NT2/D1 (cell line): ENCODE measurements at regions not wholly inside any gene's neighbourhood (a gene's known extent, or its start where the extent isn't known, plus 50 kb on each side); places are given as distances from the start of the nearest gene placed in this dataset.

Experiments used
- DNase-seq: peaks from one replicate; pipeline ENCODE4 v3.0.0-alpha.2; 2011; ENCODE audit warnings: low read depth, low spot score
- H3K27me3 ChIP-seq: 2 replicates; pipeline ENCODE4 v1.6.0; 2011; ENCODE audit warnings: mild to moderate bottlenecking; ENCODE audit not compliant: insufficient read length, insufficient read depth
- H3K36me3 ChIP-seq: 2 replicates; pipeline ENCODE4 v1.6.1; 2011; ENCODE audit warnings: mild to moderate bottlenecking, low read length, mixed read lengths; ENCODE audit not compliant: insufficient read depth, insufficient read length
- H3K4me1 ChIP-seq: 2 replicates; pipeline ENCODE4 v1.5.1; 2011; ENCODE audit not compliant: insufficient read depth, insufficient read length
- H3K4me3 ChIP-seq: 2 replicates; pipeline ENCODE4 v1.5.1; 2011; ENCODE audit warnings: low read depth; ENCODE audit not compliant: insufficient read length
- H3K9ac ChIP-seq: 2 replicates; pipeline ENCODE4 v1.6.0; 2011; ENCODE audit warnings: low read depth; ENCODE audit not compliant: insufficient read length
- H3K9me3 ChIP-seq: 2 replicates; pipeline ENCODE4 v1.5.1; 2011; ENCODE audit warnings: mild to moderate bottlenecking, low read length; ENCODE audit not compliant: insufficient read depth
- SUZ12 ChIP-seq: IDR thresholded peaks from 2 replicates; pipeline ENCODE4 v1.6.1; 2011; ENCODE audit not compliant: insufficient read length, insufficient read depth; ENCODE audit errors: extremely low read depth
- YY1 ChIP-seq: IDR thresholded peaks from 2 replicates; pipeline ENCODE4 v1.6.1; 2011; ENCODE audit not compliant: insufficient read length, insufficient read depth
- ZNF274 ChIP-seq: IDR thresholded peaks from 2 replicates; pipeline ENCODE4 v1.6.1; 2011; ENCODE audit warnings: mild to moderate bottlenecking, low read depth, low read length

DNA sequence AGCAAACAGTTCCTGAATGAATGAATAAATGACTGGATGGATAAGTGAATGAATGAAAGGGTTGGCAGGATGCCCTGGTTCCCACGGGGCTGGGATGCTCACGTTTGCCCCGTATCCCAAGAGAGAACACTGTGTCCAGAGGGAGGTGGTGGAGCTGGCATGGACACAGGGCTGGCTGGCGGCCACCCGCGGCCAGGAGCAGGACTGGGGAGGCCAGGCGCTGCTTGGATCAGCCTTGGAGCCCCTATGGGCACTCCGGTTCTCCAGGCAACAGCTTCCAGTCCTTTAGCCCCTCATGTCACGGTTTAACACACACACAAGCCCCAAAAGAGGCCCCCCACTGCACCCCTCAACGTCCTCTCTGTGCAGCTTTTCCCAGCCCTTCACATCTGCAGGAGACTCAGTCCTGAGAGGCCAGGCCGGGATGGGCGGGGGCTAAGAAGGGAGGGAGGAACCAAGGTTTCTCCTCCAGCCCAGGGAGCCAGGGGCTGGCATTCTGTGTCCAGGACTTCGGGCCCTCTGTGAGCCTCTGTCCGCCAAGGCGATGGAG is 86.0 kb upstream of the ALDH1L1 start:
- no peak for DNase-seq
- TF ChIP-seq YY1 (no peak), SUZ12 (no peak), ZNF274 (no peak)
- H3K27me3 ChIP-seq: no peaks in the 10 kb centered on the region
- H3K36me3 ChIP-seq: no peaks in the 10 kb centered on the region
- peak overlapping the region; percentile 60 for H3K4me3 ChIP-seq
- peaks cover 13% of the 10 kb centered on the region for H3K4me1 ChIP-seq
- H3K9ac ChIP-seq: peak overlapping the region; percentile 88
- no peaks in the 10 kb centered on the region for H3K9me3 ChIP-seq

DNA sequence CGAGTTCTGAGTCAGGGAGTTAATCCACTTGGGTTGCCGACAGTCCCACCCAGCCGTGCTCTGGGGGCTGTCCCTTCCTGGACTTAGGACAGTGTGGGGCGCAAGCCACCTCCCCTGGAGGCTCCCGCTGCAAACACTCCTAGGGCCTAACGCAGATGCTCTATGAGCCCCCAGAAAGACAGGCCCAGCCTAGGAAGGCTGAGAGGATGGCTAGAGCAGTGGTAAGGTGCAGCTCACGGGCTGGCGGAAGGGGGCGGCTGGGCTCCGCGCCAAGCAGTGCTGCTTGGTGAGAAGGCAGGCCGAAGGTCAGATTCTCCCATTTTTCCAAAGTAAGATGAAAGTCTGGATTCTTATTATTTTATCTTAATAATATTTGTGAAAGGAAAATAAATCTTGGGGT is 84.6 kb upstream of the ALDH1L1 start:
- Histone ChIP-seq H3K4me1 (peaks cover 13% of the 10 kb centered on the region), H3K27me3 (no peaks in the 10 kb centered on the region), H3K4me3 (no peak overlapping the region), H3K36me3 (no peaks in the 10 kb centered on the region), H3K9ac (no peak overlapping the region), H3K9me3 (no peaks in the 10 kb centered on the region)
- DNase-seq: no peak
- TF ChIP-seq YY1: no peak
- no peak for TF ChIP-seq SUZ12
- no peak for TF ChIP-seq ZNF274

DNA sequence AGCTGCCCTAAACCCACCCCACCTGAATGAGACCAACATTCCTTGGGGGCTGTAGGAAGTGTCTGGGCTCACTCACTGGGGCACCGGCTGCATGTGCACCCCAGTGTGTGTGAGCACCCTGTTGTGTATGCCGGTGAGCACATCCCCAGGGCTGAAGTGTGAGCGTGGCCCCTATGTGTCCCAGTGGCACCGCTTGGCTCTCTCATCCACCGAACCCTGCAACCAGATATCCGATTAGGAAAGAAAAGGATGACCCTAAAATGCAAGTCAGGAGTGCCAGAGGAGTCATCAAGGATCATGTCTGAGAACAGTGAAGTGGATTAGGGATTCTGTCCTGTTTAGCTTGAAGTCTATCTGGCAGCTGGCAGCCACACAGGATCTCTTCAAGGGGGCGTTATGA is 84.0 kb upstream of the ALDH1L1 start:
- Histone ChIP-seq H3K9ac (no peak overlapping the region), H3K36me3 (no peaks in the 10 kb centered on the region), H3K9me3 (no peaks in the 10 kb centered on the region), H3K4me3 (no peak overlapping the region), H3K4me1 (peaks cover 16% of the 10 kb centered on the region), H3K27me3 (no peaks in the 10 kb centered on the region)
- no peak for DNase-seq
- TF ChIP-seq SUZ12: no peak

DNA sequence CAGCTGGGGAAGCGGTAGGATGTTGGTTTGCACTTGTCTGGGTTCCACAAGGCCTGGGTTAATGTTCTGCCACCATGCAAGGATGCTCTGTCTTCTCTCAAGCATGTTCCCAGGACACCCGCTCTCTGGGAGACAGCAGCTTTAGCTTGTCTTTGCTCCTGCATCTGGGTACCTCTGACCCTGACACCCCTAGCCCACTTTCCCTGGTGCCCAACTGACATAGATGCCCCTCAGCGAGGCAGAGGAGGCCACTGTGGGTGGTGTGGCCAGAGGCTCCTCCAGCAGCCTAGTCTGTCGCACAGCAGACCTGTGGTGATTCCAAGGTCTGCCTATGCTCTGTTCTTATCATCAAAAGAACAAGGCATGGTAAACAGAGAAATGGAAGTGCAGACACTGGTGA is 83.6 kb upstream of the ALDH1L1 start:
- Histone ChIP-seq H3K27me3 (no peaks in the 10 kb centered on the region), H3K9ac (no peak overlapping the region), H3K9me3 (no peaks in the 10 kb centered on the region), H3K4me1 (peaks cover 14% of the 10 kb centered on the region), H3K36me3 (no peaks in the 10 kb centered on the region), H3K4me3 (no peak overlapping the region)
- DNase-seq: no peak
- TF ChIP-seq SUZ12 (no peak), ZNF274 (no peak), YY1 (no peak)

DNA sequence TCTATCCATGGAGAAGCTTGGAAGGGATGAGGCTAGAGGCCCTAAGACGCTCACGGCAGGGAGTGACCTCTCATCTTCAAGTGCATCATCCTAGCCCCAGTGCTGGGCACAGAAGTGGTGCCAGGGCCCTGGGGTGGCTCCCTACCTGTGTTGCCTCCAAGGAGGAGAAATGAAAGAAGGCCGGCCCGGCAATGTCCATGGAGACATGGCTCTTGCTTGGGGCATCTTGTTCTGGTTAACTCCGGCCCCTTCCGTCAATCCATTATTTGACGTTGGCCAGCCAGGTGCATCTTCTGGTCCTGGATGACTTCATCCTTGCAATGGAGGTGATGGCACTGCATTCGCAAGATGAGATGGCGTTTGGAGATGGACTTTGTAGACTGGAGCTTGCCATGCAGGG is 83.2 kb upstream of the ALDH1L1 start:
- H3K36me3 ChIP-seq: no peaks in the 10 kb centered on the region
- DNase-seq: no peak
- no peak for TF ChIP-seq YY1
- TF ChIP-seq SUZ12: no peak
- TF ChIP-seq ZNF274: no peak
- no peaks in the 10 kb centered on the region for H3K9me3 ChIP-seq
- H3K4me3 ChIP-seq: no peak overlapping the region
- H3K9ac ChIP-seq: no peak overlapping the region
- H3K4me1 ChIP-seq: peaks cover 13% of the 10 kb centered on the region
- no peaks in the 10 kb centered on the region for H3K27me3 ChIP-seq

DNA sequence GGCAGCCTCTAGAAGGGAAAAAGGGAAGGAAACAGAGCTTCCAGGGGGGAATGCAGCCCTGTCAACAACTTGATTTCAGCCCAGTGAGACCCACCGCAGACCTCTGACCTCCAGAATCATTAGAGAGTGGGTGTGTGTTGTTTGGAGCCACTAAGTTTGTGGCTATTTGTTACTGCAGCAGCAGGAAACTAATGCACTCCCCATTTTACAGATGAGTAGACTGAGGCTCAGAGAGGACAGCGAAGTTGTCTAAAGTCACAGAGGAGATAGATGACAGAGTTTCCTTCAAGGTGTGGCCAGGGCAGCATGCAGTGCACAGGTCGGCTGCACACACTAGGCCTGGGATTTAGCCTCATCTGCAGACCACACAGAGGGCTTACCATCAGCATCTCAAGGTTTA is 81.8 kb upstream of the ALDH1L1 start:
- Histone ChIP-seq H3K9me3 (no peaks in the 10 kb centered on the region), H3K9ac (no peak overlapping the region), H3K36me3 (no peaks in the 10 kb centered on the region), H3K4me1 (peaks cover 6% of the 10 kb centered on the region), H3K27me3 (no peaks in the 10 kb centered on the region), H3K4me3 (no peak overlapping the region)
- no peak for TF ChIP-seq SUZ12
- TF ChIP-seq YY1: no peak
- no peak for TF ChIP-seq ZNF274
- no peak for DNase-seq

DNA sequence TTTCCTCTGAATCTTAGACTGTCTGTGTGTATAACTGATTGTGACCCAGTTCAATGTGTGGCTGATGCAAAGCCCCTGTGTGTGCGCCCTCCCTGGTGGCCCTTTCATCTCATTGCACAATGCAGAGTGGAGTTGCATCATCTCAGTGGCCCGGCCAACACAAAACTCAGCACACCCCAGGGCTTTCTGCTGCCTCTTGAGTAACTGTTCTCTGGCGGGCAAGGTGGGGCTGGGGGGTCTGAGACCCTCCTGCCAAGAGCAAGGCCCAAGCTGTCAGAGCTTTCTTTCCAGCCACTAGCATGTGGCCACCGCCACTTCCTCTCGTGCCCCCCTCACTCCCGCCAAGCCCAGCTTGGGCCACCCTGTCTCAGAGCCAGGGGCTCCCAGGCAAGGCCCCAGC is 80.7 kb upstream of the ALDH1L1 start:
- no peak for DNase-seq

More for the DNA sequence above, 80.7 kb upstream of the ALDH1L1 start:
- Histone ChIP-seq H3K4me3 (no peak overlapping the region), H3K36me3 (no peaks in the 10 kb centered on the region), H3K4me1 (peaks cover 3% of the 10 kb centered on the region), H3K9ac (no peak overlapping the region), H3K27me3 (no peaks in the 10 kb centered on the region), H3K9me3 (no peaks in the 10 kb centered on the region)
- TF ChIP-seq SUZ12 (no peak), YY1 (no peak), ZNF274 (no peak)
